Fibroblast of skin of left quadriceps (primary cell): ENCODE measurements at regions not wholly inside any gene's neighbourhood (a gene's known extent, or its start where the extent isn't known, plus 50 kb on each side); places are given as distances from the start of the nearest gene placed in this dataset.

Experiments
- DNase-seq, 2 experiments: peaks; one replicate each; pipeline ENCODE4 v3.0.0-alpha.2; 2013; ENCODE audit warnings: low read depth in 2 of 2

GRCh38 chr2:62370321-62371250 lies 135.4 kb downstream of the TMEM17 start:
- no peak for DNase-seq

GRCh38 chr2:62369541-62370202 lies 136.3 kb downstream of the TMEM17 start:
- no peak for DNase-seq

- no peak for DNase-seq
Measured at GRCh38 chr2:62364791-62365528, 141.0 kb downstream of the TMEM17 start.

- no peak for DNase-seq
Measured at GRCh38 chr2:62363166-62363565, 142.8 kb downstream of the TMEM17 start.

- no peak for DNase-seq
Measured at GRCh38 chr2:62362561-62362960, 143.4 kb downstream of the TMEM17 start.

- DNase-seq = no peak
Measured at GRCh38 chr2:62361964-62362363, 144.0 kb downstream of the TMEM17 start.

GRCh38 chr2:62354771-62355561 lies 151.0 kb downstream of the TMEM17 start:
- no peak for DNase-seq

GRCh38 chr2:62352031-62352430 lies 154.0 kb downstream of the TMEM17 start:
- DNase-seq = no peak

- DNase-seq = no peak
Measured at GRCh38 chr2:62349788-62350187, 153.9 kb downstream of the B3GNT2 start.

- no peak for DNase-seq
Measured at GRCh38 chr2:62348700-62349099, 152.8 kb downstream of the B3GNT2 start.

- DNase-seq = no peak
Measured at GRCh38 chr2:62347563-62348270, 151.8 kb downstream of the B3GNT2 start.

- DNase-seq = no peak
Measured at GRCh38 chr2:62344472-62344871, 148.6 kb downstream of the B3GNT2 start.

- no peak for DNase-seq
Measured at GRCh38 chr2:62343636-62344337, 147.9 kb downstream of the B3GNT2 start.

GRCh38 chr2:62343206-62343605 lies 147.3 kb downstream of the B3GNT2 start:
- DNase-seq = no peak

GRCh38 chr2:62340994-62341484 lies 145.1 kb downstream of the B3GNT2 start:
- no peak for DNase-seq

GRCh38 chr2:62339837-62340236 lies 143.9 kb downstream of the B3GNT2 start:
- no peak for DNase-seq

- DNase-seq = no peak
Measured at GRCh38 chr2:62339413-62339812, 143.5 kb downstream of the B3GNT2 start.

GRCh38 chr2:62338111-62338510 lies 142.2 kb downstream of the B3GNT2 start:
- DNase-seq = no peak

GRCh38 chr2:62337403-62337802 lies 141.5 kb downstream of the B3GNT2 start:
- no peak for DNase-seq

- DNase-seq = no peak
Measured at GRCh38 chr2:62335612-62336011, 139.7 kb downstream of the B3GNT2 start.
